ENCODE measurements at regions not wholly inside any gene's neighbourhood (a gene's known extent, or its start where the extent isn't known, plus 50 kb on each side); places are given as distances from the start of the nearest gene placed in this dataset.
"Not testable (repeated sequence)": the region's sequence is repeated elsewhere in the genome, so short reads cannot be mapped to it uniquely, and the experiment has no call there.

DNA sequence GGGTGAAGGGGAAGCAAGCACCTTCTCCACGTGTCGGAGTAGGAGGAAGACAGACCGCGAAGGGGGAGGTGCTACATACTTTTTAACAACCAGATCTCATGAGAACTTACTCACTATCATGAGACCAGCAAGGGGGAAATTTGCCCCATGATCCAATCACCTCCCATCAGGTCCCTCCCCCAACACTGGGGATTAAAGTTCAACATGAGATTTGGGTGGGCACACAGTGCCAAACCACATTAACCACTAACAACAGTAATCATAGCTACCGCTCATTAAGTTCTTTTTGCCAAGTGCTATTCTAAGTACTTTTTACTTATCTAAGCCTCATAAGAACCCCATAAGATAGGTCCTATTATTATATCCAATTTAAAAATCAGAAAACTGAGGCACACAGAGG is 450.5 kb upstream of the DDI1 start:
- no peak for DNase-seq

DNA sequence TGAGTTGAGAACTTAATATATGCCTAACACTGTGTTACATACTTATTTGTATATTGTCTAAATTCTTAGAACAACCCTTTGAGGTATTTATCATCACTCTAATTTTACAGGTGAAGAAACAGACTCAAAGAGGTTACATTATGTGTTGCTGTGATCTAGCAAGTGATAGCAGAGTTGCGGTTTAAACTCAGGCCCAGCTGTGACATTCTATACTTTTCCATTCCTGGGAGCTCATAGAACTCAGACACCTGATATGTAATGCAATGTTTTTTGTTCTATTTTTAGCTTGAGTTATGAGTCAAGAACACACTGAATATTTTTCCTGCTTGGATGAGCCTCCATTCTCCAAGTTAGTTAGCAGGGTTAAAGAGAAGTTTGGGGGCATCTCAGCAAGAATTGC is 449.7 kb upstream of the DDI1 start:
- no peak for DNase-seq

GRCh38 chr11:103587901-103588788 is 448.3 kb upstream of the DDI1 start:
- no peak for DNase-seq

DNA sequence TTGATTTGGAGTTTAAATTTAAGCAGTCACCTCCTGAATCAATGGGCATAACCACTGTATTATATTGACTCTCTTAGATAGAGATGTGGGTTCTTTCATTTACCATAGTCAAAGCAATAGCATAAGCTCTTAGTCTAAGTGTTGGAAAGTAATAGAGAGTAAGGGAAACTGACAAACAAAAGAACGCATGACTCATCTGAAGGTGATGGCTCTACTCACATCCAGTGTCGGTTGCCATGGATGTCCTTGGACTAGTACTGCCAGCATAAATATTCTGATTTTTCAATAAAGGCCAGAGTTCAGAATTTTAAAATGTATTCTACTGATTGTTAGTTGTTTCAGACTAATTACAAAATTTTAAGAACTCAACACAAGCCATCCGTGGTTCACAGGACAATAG is 444.9 kb upstream of the DDI1 start:
- DNase-seq, result no peak

GRCh38 chr11:103594283-103594682 is 442.2 kb upstream of the DDI1 start:
- DNase-seq, result no peak

- DNase-seq, result no peak
Observed at GRCh38 chr11:103596315-103596714, 440.1 kb upstream of the DDI1 start.

DNA sequence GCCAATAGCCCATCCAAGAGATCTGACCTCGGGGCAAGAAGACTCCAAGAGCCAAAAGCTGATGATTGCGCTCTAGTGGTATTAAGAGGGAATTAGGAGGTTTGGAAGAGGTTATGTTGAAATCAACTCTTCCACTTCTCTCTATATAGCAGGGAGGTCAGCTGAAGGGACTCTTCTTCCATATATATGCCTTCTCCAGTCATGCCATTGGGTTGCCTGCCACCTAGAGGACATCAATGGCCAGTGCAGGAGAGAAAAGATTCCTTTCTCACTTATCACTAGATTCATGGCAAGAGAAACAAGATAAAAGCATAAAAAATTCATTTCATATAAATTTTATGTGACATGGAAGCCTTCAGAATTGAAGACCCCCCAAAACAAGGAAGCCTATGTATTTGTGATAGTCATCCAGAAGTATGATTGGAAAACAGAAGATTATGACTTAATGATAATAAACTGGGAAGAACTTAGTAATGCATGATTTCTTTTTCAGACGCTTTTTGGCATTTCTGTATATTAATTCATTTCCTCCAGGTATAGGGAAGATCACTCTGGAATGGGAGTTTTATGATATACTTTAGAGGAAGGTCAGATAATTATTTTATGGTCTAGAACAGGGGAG is 435.1 kb upstream of the DDI1 start:
- no peak for DNase-seq

DNA sequence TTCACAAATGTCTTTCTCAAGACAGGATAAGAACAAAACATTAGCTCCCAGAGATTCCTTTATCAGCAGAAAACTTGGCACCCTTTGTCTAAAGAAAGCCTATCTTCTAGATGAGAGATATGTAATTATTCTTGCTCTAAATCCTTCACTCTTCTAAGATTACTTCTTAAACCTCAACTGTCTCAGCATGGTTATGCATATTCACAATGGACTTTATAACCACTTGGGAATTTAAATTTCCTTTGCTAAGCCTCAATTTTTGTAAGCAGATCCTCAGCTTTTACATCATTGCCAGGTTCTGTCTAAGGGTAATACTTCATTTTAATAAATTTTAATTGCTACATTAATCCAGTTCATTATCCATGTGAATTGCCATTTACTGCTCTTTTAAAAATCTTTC is 433.6 kb upstream of the DDI1 start:
- DNase-seq, result no peak

GRCh38 chr11:103604310-103604709 is 432.1 kb upstream of the DDI1 start:
- no peak for DNase-seq

DNA sequence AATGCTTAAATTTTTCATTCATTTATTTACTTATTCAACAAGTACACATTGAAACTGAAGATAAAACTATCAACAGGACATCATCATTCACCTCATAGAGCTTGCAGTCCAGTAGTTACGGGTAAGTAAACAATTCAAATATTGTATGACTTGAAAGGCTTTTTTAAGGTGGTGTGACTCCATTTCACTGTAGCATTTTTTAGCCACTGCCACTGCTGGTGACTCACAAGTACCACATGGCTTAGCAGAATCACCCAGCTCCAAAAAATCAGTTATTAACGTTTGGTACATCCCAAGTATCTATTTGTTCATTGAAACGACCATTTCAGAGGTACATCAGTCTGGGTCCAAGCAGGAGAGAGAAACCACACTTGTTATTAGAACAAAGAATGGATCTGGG is 427.9 kb upstream of the DDI1 start:
- DNase-seq, result no peak

DNA sequence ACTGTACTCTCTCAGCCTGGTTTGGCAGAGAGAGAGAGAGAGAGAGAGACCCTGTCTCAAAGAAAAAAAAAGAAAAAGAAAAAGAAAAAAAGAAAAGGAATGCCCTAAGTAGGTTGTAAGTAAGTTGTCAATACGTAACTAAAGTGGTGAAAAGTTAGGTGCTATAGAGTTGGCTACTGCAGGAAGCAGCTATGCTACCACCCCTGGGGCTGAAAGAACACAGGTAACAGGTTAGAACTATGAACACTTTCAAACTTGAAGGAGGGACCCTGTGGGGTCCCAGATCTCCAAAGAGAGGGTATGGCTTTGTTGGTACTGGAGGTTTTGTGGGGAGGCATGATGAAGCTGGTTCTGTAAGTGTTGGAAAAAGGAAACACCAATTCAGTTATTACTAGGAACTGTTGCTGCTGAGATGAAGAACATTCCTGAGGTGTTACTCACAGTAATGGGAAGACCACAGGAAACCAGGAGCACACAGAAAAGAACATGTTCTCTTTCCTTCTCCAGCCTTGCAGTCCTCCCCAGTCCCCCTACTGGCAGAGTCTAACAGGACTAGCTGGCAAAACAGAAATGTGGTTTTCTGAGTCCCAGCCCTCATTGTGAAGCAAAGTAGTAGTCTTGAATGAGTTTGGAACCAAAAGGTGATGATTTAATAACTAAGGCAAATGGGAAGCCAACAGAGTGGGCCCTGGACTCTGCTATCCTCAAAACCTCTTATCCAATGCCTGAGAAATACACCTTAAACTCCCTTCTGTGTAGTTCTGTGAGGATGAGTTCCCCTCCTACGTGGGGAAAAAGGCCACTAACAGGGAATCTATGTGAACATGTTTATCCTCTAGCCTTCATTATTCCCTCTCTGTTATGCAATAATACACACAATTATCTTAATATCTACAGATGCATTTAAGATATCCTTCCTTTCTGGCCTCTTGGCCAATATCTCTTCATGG is 427.0 kb upstream of the DDI1 start:
- DNase-seq, result no peak

GRCh38 chr11:103610435-103610834 is 426.0 kb upstream of the DDI1 start:
- DNase-seq, result no peak

- not testable (repeated sequence) for DNase-seq
Observed at GRCh38 chr11:103611526-103612260, 424.7 kb upstream of the DDI1 start.

- DNase-seq, result not testable (repeated sequence)
Observed at GRCh38 chr11:103612451-103612850, 424.0 kb upstream of the DDI1 start.

DNA sequence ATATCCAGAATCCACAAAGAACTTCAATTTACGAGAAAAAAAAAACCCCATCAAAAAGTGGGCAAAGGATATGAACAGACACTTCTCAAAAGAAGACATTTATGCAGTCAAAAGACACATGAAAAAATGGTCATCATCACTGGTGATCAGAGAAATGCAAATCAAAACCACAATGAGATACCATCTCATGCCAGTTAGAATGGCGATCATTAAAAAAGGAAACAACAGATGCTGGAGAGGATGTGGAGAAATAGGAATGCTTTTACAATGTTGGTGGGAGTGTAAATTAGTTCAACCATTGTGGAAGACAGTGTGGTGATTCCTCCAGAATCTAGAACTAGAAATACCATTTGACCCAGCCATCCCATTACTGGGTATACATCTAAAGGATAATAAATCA is 419.9 kb upstream of the DDI1 start:
- not testable (repeated sequence) for DNase-seq

DNA sequence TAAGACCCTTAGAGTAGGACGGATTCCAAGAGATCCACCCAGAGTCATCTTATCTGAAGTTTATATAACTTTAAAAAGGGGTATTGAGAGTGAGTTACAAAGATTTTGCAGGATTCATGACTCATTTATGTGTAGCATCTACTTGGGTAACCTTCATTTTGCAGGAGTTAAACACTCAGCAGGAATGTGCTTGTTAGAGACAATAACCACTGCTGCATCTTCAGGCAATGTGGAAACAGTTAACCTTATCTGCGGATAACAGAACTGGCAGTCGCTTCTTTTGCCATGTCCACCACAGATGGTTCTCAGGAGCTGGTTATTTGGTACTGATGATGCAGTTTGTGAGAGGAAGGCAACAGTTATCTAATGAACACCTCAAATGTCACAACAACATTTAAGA is 417.9 kb upstream of the DDI1 start:
- DNase-seq, result no peak

DNA sequence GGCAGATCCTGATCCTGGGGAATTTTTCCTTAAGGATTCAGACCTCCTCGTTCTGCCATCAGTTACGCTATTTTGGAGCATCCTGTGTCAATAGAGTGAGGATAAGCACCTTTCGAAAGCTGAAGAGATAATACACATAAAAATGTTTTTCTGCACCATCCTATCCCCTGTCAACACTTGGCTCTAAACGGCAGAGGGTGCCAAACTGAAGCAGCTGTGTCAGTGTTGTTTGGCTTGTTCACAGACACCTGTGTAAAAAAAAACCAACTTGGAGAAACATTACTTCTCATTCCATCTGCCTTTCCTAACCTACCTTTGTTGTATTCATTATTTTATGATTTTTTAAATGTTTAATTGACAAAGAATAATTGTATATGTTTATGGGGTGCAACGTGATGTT is 417.0 kb upstream of the DDI1 start:
- DNase-seq, result no peak

GRCh38 chr11:103619938-103620337 is 416.5 kb upstream of the DDI1 start:
- DNase-seq, result no peak

DNA sequence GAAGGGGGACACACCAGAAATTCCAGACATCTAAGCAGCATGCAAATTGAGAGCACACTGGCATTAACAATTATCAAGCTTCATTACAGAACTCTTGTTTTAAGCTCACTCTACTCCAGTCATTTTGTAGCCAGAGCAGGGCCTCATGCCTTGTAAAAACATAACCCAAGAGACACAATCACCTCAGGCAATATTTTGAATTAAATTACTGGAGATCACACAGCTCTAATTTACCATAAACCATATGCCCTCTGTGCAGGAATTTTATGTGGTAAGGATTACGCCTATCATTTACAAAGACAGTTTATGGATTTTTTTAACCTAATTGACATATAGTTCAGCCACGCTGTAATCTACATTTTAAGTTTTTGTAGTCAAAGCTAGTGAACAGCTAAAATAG is 414.1 kb upstream of the DDI1 start:
- no peak for DNase-seq

- DNase-seq, result no peak
Observed at GRCh38 chr11:103623933-103624332, 412.5 kb upstream of the DDI1 start.

GRCh38 chr11:103624708-103625623 is 411.5 kb upstream of the DDI1 start:
- no peak for DNase-seq

DNA sequence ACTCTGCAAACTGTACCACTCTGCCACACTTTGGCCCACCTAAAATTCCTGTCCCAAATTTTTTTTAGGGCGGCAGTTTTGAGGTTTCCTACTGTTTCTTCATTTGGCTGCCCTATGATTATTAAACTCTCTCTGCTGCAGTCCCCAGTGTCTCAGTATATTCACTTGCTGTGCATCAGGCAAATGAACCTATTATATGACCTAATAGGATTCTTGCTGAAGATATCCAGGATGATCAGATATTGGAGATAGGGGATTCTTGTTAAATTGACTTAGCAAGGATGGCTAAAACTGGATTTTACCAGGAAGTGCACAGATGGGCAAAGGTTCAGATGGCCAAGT is 410.8 kb upstream of the DDI1 start:
- no peak for DNase-seq
